ENCODE measurements at regions not wholly inside any gene's neighbourhood (a gene's known extent, or its start where the extent isn't known, plus 50 kb on each side); places are given as distances from the start of the nearest gene placed in this dataset.

GRCh38 chr4:130825284-130825683 lies 1729.3 kb downstream of the C4orf33 start:
- Histone ChIP-seq H3K27ac (ENCODE audit: low read depth in 1 of 2, low read length in 2 of 2) (no peak overlapping the region), H3K4me1 (ENCODE audit: control insufficient read depth in 4 of 4, insufficient read depth in 4 of 4, low read length in 3 of 4) (no peaks in the 10 kb centered on the region), H3K9ac (ENCODE audit: low read depth in 1 of 2, low read length in 2 of 2) (no peak overlapping the region), H3K9me3 (ENCODE audit: control insufficient read depth in 4 of 4, low read length in 3 of 4) (no peaks in the 10 kb centered on the region), H3K36me3 (ENCODE audit: control insufficient read depth in 4 of 4, insufficient read depth in 3 of 4, low read depth in 1 of 4, low read length in 3 of 4) (no peaks in the 10 kb centered on the region), H3K27me3 (ENCODE audit: control insufficient read depth in 4 of 4, insufficient read depth in 4 of 4, low read length in 3 of 4) (no peaks in the 10 kb centered on the region), H3K4me3 (ENCODE audit: low read depth in 1 of 3, low read length in 3 of 3) (no peak overlapping the region)
- no peak for DNase-seq (ENCODE audit: low spot score)
- WGBS = 81% methylated on average over 2 of the region's 2 CpGs
- TF ChIP-seq YY1 (IDR thresholded peaks at IDR 0.05) (no peak), SP1 (IDR thresholded peaks at IDR 0.05) (no peak), CTCF (IDR thresholded peaks at IDR 0.05; ENCODE audit: low read depth, low read length, missing input control) (no peak), FOXA2 (IDR thresholded peaks at IDR 0.05) (no peak), HNF4G (IDR thresholded peaks at IDR 0.05) (no peak), MAX (IDR thresholded peaks at IDR 0.05) (no peak)

GRCh38 chr4:130850019-130850524 lies 1754.1 kb downstream of the C4orf33 start:
- WGBS = 30% methylated on average over 5 of the region's 5 CpGs
- no peaks in the 10 kb centered on the region for H3K9me3 ChIP-seq (ENCODE audit: control insufficient read depth in 4 of 4, low read length in 3 of 4)
- H3K36me3 ChIP-seq (ENCODE audit: control insufficient read depth in 4 of 4, insufficient read depth in 3 of 4, low read depth in 1 of 4, low read length in 3 of 4) = no peaks in the 10 kb centered on the region
- no peak for TF ChIP-seq JUND (IDR thresholded peaks at IDR 0.05)
- no peak for TF ChIP-seq RAD21 (IDR thresholded peaks at IDR 0.05)
- TF ChIP-seq TAF1 (conservative IDR thresholded peaks at IDR 0.05) = no peak
- TF ChIP-seq HNF4A (conservative IDR thresholded peaks at IDR 0.05) = no peak
- no peak for TF ChIP-seq MAX (IDR thresholded peaks at IDR 0.05)
- no peak for TF ChIP-seq ATF3 (IDR thresholded peaks at IDR 0.05)
- TF ChIP-seq REST (IDR thresholded peaks at IDR 0.05) = no peak
- no peak for TF ChIP-seq SP1 (IDR thresholded peaks at IDR 0.05)
- TF ChIP-seq CTCF (IDR thresholded peaks at IDR 0.05; ENCODE audit: low read depth, low read length, missing input control) = no peak
- no peak for TF ChIP-seq YY1 (IDR thresholded peaks at IDR 0.05)
- TF ChIP-seq EGR1 (IDR thresholded peaks at IDR 0.05; ENCODE audit: low read depth in 2 of 2) = no peak
- TF ChIP-seq ZBTB33 (IDR thresholded peaks at IDR 0.05) = no peak
- TF ChIP-seq FOXA1 (IDR thresholded peaks at IDR 0.05) = no peak
- no peak for TF ChIP-seq RXRA (IDR thresholded peaks at IDR 0.05)
- TF ChIP-seq GABPA (IDR thresholded peaks at IDR 0.05 in 1 of 2, conservative IDR thresholded peaks at IDR 0.05 in 1 of 2) = no peak
- TF ChIP-seq NR2F2 (IDR thresholded peaks at IDR 0.05) = no peak
- no peak overlapping the region for H3K27ac ChIP-seq (ENCODE audit: low read depth in 1 of 2, low read length in 2 of 2)
- no peak overlapping the region for H3K9ac ChIP-seq (ENCODE audit: low read depth in 1 of 2, low read length in 2 of 2)
- no peak overlapping the region for H3K4me3 ChIP-seq (ENCODE audit: low read depth in 1 of 3, low read length in 3 of 3)
- no peaks in the 10 kb centered on the region for H3K27me3 ChIP-seq (ENCODE audit: control insufficient read depth in 4 of 4, insufficient read depth in 4 of 4, low read length in 3 of 4)
- peaks cover 0 to 11% (median 1%) of the 10 kb centered on the region in 4 donors for H3K4me1 ChIP-seq (ENCODE audit: control insufficient read depth in 4 of 4, insufficient read depth in 4 of 4, low read length in 3 of 4)
- no peak for DNase-seq (ENCODE audit: low spot score)
